B cell (primary cell): ENCODE measurements at regions not wholly inside any gene's neighbourhood (a gene's known extent, or its start where the extent isn't known, plus 50 kb on each side); places are given as distances from the start of the nearest gene placed in this dataset.

Experiments
- ATAC-seq: fragments of 200-7000 bp; cut with Tn5 transposase; one replicate; pipeline ENCODE4 v1.10.0; 2021; ENCODE audit warnings: low read depth, mild to moderate bottlenecking, moderate number of reproducible peaks, moderate library complexity
- CTCF ChIA-PET: fragments of 350-600 bp; sonication (Branson Sonifier 250); formaldehyde crosslinking; loops from one replicate; lab custom pipeline; 2021; ENCODE audit warnings: antibody characterized with exemption, inconsistent platforms; lab: Charles Lee
- POLR2A ChIA-PET: fragments of 350-600 bp; sonication (Branson Sonifier 250); formaldehyde crosslinking; loops from one replicate; lab custom pipeline; 2021; ENCODE audit warnings: antibody characterized with exemption; lab: Charles Lee
- DNase-seq: peaks from one replicate; pipeline ENCODE4 v3.0.0; 2013
- H2AFZ ChIP-seq: 2 replicates; pipeline ENCODE4 v1.6.1; 2012; ENCODE audit warnings: mild to moderate bottlenecking, low read depth, low read length; ENCODE audit not compliant: insufficient read depth, poor library complexity, severe bottlenecking
- H3K27ac ChIP-seq, 2 donors: 1 replicate in 1 of 2; 2 replicates in 1 of 2; pipeline ENCODE4 v1.5.1; 2012 to 2013; ENCODE audit warnings: low read length in 2 of 2, mild to moderate bottlenecking in 2 of 2, moderate library complexity in 1 of 2
- H3K27me3 ChIP-seq, 4 experiments: fragments of 200-600 bp in 1 of 4; sonication (generic) in 1 of 4; replicated peaks in 1 of 4; 1 replicate in 2 of 4; 2 replicates in 2 of 4; pipeline versions ENCODE4 v1.6.1 to v1.7.0; 2013 to 2016; ENCODE audit warnings: low read length in 3 of 4, mild to moderate bottlenecking in 2 of 4, mixed read lengths in 1 of 4, moderate library complexity in 1 of 4; ENCODE audit not compliant: insufficient read depth in 4 of 4, control insufficient read depth in 3 of 4; ENCODE audit errors: control extremely low read depth in 1 of 4
- H3K36me3 ChIP-seq, 2 experiments: replicated peaks in 1 of 2; 1 replicate in 1 of 2; 2 replicates in 1 of 2; pipeline versions ENCODE4 v1.6.1 to v1.7.1; 2013; ENCODE audit warnings: low read length in 1 of 2; ENCODE audit not compliant: insufficient read depth in 2 of 2, control insufficient read depth in 1 of 2; ENCODE audit errors: control extremely low read depth in 1 of 2, extremely low read depth in 1 of 2
- H3K4me1 ChIP-seq, 2 donors: fragments of 200-600 bp in 1 of 2; sonication (generic) in 1 of 2; 1 replicate in 1 of 2; 2 replicates in 1 of 2; pipeline versions ENCODE4 v1.5.1 to v1.6.1; 2013 to 2017; ENCODE audit warnings: low read length in 2 of 2; ENCODE audit not compliant: control insufficient read depth in 2 of 2, insufficient read depth in 2 of 2
- H3K4me2 ChIP-seq: replicated peaks from 2 replicates; pipeline ENCODE3; 2012; ENCODE audit warnings: mild to moderate bottlenecking, low read depth, low read length; ENCODE audit not compliant: poor library complexity, severe bottlenecking
- H3K4me3 ChIP-seq, 5 experiments: fragments of 200-600 bp in 1 of 5; sonication (generic) in 1 of 5; 1 replicate in 3 of 5; 2 replicates in 2 of 5; pipeline versions ENCODE4 v1.5.1 to v1.7.0; 2011 to 2016; ENCODE audit warnings: low read length in 4 of 5, mild to moderate bottlenecking in 4 of 5, low read depth in 2 of 5, control low read depth in 1 of 5, moderate library complexity in 1 of 5; ENCODE audit not compliant: insufficient read depth in 1 of 5; ENCODE audit errors: control extremely low read depth in 1 of 5, extremely low read depth in 1 of 5
- H3K79me2 ChIP-seq: fragments of 200-600 bp; sonication (generic); one replicate; pipeline ENCODE4 v1.6.0; 2016; ENCODE audit warnings: low read length; ENCODE audit not compliant: control insufficient read depth, insufficient read depth
- H3K9ac ChIP-seq: fragments of 200-600 bp; sonication (generic); 2 replicates; pipeline ENCODE4 v1.6.1; 2017; ENCODE audit warnings: mild to moderate bottlenecking, low read length, moderate library complexity
- H3K9me3 ChIP-seq, 3 donors: one replicate each; pipeline versions ENCODE4 v1.6.1 to v1.7.1; 2013; ENCODE audit warnings: low read length in 2 of 3; ENCODE audit not compliant: control insufficient read depth in 2 of 3, insufficient read depth in 1 of 3; ENCODE audit errors: control extremely low read depth in 1 of 3
- H4K20me1 ChIP-seq: 2 replicates; pipeline ENCODE4 v1.6.0; 2012; ENCODE audit warnings: mild to moderate bottlenecking, low read length; ENCODE audit not compliant: insufficient read depth, control insufficient read depth, poor library complexity, severe bottlenecking
- H3K27ac Mint-ChIP-seq: one replicate; pipeline ENCODE4 v1.8.0; 2021; ENCODE audit warnings: mixed read lengths
- H3K27me3 Mint-ChIP-seq: one replicate; pipeline ENCODE4 v1.8.0; 2021; ENCODE audit warnings: mixed read lengths
- H3K4me1 Mint-ChIP-seq: one replicate; pipeline ENCODE4 v1.8.0; 2021; ENCODE audit warnings: mixed read lengths
- H3K4me3 Mint-ChIP-seq: one replicate; pipeline ENCODE4 v1.8.0; 2021; ENCODE audit warnings: mixed read lengths
- H3K9me3 Mint-ChIP-seq: one replicate; pipeline ENCODE4 v1.8.0; 2022; ENCODE audit warnings: mixed read lengths; ENCODE audit not compliant: insufficient read depth
- EZH2 ChIP-seq: IDR thresholded peaks from 2 replicates; pipeline ENCODE4 v1.6.1; 2012; ENCODE audit warnings: borderline replicate concordance, low read depth, mild to moderate bottlenecking, moderate library complexity, low read length; ENCODE audit not compliant: insufficient read depth, poor library complexity, severe bottlenecking
- WGBS: methylation state at CpG from one replicate; pipeline ENCODE4 v1.1.5; 2013; ENCODE audit warnings: missing lambda C conversion rate; ENCODE audit not compliant: insufficient coverage; 5-methylcytosine and 5-hydroxymethylcytosine counted together
- intact Hi-C: fragments of 100-400 bp; cut with micrococcal nuclease; formaldehyde crosslinking; loops from one replicate; pipeline ENCODE4 v1.10.0; 2022
- TF ChIP-seq, protein P1 (sequence below): fragments of 200-600 bp; IDR thresholded peaks from one replicate; pipeline ENCODE4 v1.8.0; 2022; ENCODE audit warnings: antibody characterized with exemption, mild to moderate bottlenecking

- Histone ChIP-seq H3K4me3 (no peak overlapping the region), H2AFZ (no peak overlapping the region), H3K9ac (no peak overlapping the region), H3K4me2 (no peak overlapping the region), H3K9me3 (no peaks in the 10 kb centered on the region), H3K27ac (no peak overlapping the region), H3K4me1 (no peaks in the 10 kb centered on the region), H4K20me1 (no peaks in the 10 kb centered on the region), H3K36me3 (no peaks in the 10 kb centered on the region), H3K27me3 (no peaks in the 10 kb centered on the region), H3K79me2 (no peaks in the 10 kb centered on the region)
- ChIA-PET POLR2A (no interaction called here), CTCF (no interaction called here)
- H3K9me3 Mint-ChIP-seq = no peaks in the 10 kb centered on the region
- TF ChIP-seq, protein P1, sequence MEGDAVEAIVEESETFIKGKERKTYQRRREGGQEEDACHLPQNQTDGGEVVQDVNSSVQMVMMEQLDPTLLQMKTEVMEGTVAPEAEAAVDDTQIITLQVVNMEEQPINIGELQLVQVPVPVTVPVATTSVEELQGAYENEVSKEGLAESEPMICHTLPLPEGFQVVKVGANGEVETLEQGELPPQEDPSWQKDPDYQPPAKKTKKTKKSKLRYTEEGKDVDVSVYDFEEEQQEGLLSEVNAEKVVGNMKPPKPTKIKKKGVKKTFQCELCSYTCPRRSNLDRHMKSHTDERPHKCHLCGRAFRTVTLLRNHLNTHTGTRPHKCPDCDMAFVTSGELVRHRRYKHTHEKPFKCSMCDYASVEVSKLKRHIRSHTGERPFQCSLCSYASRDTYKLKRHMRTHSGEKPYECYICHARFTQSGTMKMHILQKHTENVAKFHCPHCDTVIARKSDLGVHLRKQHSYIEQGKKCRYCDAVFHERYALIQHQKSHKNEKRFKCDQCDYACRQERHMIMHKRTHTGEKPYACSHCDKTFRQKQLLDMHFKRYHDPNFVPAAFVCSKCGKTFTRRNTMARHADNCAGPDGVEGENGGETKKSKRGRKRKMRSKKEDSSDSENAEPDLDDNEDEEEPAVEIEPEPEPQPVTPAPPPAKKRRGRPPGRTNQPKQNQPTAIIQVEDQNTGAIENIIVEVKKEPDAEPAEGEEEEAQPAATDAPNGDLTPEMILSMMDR = no peak
- TF ChIP-seq EZH2 = no peak
- ATAC-seq (no peak), DNase-seq (no peak)
- WGBS = 86% methylated on average over 1 of the region's 4 CpGs
- H3K4me1 Mint-ChIP-seq = no peaks in the 10 kb centered on the region
- no peak overlapping the region for H3K27ac Mint-ChIP-seq
- H3K27me3 Mint-ChIP-seq = peaks cover 4% of the 10 kb centered on the region
- intact Hi-C loops = no loop called here
- no peak overlapping the region for H3K4me3 Mint-ChIP-seq
These were observed 427.5 kb downstream of the CHL1 start for GRCh38 chr3:623914-624545.

GRCh38 chr3:632571-633170, 436.1 kb downstream of the CHL1 start:
- H3K9ac ChIP-seq = no peak overlapping the region

More at GRCh38 chr3:632571-633170, 436.1 kb downstream of the CHL1 start:
- Histone ChIP-seq H3K79me2 (no peaks in the 10 kb centered on the region), H3K4me1 (no peaks in the 10 kb centered on the region), H4K20me1 (no peaks in the 10 kb centered on the region), H2AFZ (no peak overlapping the region), H3K27me3 (no peaks in the 10 kb centered on the region), H3K4me3 (no peak overlapping the region), H3K27ac (no peak overlapping the region), H3K36me3 (no peaks in the 10 kb centered on the region), H3K9me3 (no peaks in the 10 kb centered on the region), H3K4me2 (no peak overlapping the region)
- no peak for ATAC-seq
- ChIA-PET CTCF (no interaction called here), POLR2A (no interaction called here)
- Mint-ChIP-seq H3K9me3 (no peaks in the 10 kb centered on the region), H3K4me1 (no peaks in the 10 kb centered on the region), H3K27me3 (peaks cover under 1% of the 10 kb centered on the region), H3K4me3 (no peak overlapping the region), H3K27ac (no peak overlapping the region)
- no peak for TF ChIP-seq EZH2
- TF ChIP-seq, protein P1 = peak; percentile 74
- 0% methylated on average over 1 of the region's 10 CpGs for WGBS
- DNase-seq = peak; percentile 49
- intact Hi-C loops = no loop called here
